Astrocyte of the spinal cord (primary cell): ENCODE measurements at regions not wholly inside any gene's neighbourhood (a gene's known extent, or its start where the extent isn't known, plus 50 kb on each side); places are given as distances from the start of the nearest gene placed in this dataset.

Experiments
- DNase-seq: peaks from one replicate; pipeline ENCODE4 v3.0.0; 2011; ENCODE audit warnings: low read depth, low spot score
- H3K4me3 ChIP-seq: 2 replicates; pipeline ENCODE4 v1.5.1; 2011; ENCODE audit warnings: low read depth, mild to moderate bottlenecking, low read length, moderate library complexity
- in situ Hi-C: cut with HindIII; loops from 2 replicates; pipeline ENCODE4 v1.10.0; 2017; ENCODE audit warnings: low sequenced_read_pairs
- TF ChIP-seq, protein P1 (sequence below): IDR thresholded peaks from 2 replicates; pipeline ENCODE4 v1.5.1; 2012; ENCODE audit warnings: low read depth, mild to moderate bottlenecking, low read length, inconsistent platforms

DNA sequence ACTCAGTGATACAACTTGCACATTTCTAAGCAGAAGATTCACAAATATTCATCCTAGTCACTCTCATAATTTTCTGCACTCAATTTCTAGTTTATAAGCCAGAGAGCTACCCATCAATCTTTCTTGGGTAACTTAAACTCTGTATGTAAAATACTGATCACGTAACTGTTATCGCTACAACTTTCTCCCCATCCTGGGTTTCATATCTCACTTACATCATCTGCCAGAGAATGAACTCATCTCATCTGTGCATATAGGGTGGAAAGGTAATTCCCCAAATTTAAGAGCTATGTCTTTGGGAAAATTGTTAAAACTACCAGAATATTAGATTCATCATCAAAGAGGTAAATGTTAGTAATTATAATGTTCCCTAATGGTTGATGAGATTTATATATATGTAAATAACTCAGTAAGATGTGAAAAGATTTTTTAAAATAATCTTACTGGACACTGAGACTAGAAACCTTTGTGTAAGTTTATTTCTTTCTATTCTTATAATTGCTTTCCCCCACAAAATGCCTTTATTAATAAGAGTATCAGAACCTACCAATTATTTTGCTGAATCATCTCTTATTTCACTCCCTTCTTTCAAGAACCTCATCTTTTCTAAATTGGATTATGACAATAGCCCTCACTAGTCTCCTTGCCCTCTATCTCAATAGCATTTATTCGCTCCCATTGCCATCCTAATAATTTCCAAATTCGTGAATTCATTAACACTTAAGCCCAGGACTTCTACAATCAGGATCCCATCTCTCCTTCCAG is 729.0 kb downstream of the EPHA4 start:
- no peak for DNase-seq
- TF ChIP-seq, protein P1, sequence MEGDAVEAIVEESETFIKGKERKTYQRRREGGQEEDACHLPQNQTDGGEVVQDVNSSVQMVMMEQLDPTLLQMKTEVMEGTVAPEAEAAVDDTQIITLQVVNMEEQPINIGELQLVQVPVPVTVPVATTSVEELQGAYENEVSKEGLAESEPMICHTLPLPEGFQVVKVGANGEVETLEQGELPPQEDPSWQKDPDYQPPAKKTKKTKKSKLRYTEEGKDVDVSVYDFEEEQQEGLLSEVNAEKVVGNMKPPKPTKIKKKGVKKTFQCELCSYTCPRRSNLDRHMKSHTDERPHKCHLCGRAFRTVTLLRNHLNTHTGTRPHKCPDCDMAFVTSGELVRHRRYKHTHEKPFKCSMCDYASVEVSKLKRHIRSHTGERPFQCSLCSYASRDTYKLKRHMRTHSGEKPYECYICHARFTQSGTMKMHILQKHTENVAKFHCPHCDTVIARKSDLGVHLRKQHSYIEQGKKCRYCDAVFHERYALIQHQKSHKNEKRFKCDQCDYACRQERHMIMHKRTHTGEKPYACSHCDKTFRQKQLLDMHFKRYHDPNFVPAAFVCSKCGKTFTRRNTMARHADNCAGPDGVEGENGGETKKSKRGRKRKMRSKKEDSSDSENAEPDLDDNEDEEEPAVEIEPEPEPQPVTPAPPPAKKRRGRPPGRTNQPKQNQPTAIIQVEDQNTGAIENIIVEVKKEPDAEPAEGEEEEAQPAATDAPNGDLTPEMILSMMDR: no peak
- in situ Hi-C loops: no loop called here
- H3K4me3 ChIP-seq: no peak overlapping the region

DNA sequence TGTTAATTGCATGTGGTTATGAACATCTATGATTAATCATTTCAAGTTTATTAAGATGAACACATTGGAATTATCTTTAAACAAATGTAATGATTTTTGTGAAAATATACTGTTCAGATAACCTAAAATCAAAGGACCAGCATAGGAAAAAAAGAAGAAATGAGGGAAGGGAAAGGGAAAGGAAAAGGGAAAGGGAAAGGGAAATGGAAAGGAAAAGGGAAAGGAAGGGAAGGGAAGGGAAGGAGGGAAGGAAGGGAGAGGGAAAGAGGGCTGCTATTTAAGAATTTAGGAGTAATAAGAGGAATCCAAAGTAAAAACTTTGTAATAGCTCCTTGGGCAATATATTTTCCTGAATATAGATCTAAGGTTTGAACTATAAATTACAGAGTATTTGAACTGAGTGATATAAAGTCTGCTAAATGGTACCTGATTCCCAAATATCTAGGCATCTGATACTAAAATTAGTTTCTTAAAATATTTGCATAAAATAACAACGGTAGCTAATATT is 726.3 kb downstream of the EPHA4 start:
- no peak for DNase-seq
- TF ChIP-seq, protein P1: no peak
- H3K4me3 ChIP-seq: no peak overlapping the region
- in situ Hi-C loops: no loop called here

DNA sequence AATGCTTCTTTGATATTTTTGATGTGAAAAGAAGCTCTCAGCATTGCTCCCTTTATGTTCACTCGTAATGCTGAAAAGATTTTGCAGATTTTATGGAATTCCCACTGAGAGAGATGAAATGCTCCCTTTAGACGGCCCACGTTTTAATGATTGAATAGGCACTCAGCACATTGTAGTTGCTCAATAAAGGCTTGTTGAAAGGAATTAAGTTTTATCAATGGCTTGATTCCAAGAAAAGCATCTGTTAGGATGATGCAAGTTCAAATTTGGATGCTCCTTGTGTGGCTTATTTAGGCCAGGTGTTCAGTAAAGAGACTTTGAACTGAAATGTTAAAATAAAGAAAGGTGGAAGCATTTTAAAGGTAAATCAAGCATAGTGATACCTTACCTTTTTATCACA is 725.1 kb downstream of the EPHA4 start:
- no peak overlapping the region for H3K4me3 ChIP-seq
- DNase-seq: peak; percentile 36
- in situ Hi-C loops: no loop called here
- TF ChIP-seq, protein P1: no peak

DNA sequence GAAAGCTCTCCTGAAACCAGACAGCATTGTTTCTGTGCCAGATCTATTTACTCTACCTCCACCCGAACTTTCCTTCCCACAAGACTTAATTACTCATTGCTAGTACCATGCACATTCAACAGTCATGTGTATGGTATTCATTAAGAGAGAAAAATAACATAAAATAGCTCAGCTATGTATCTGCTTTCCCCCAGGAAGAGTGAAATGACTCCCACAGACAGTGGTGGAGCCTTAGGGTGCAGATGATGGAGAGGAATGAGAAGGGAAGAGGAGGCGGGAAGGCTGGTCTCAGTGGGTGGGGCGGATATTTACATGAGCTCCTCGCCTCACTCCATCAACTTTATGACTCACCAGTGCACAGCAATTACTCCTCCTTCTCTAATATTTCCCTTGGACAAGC is 724.5 kb downstream of the EPHA4 start:
- H3K4me3 ChIP-seq: no peak overlapping the region
- in situ Hi-C loops: no loop called here
- DNase-seq: peak; percentile 86
- TF ChIP-seq, protein P1: no peak

DNA sequence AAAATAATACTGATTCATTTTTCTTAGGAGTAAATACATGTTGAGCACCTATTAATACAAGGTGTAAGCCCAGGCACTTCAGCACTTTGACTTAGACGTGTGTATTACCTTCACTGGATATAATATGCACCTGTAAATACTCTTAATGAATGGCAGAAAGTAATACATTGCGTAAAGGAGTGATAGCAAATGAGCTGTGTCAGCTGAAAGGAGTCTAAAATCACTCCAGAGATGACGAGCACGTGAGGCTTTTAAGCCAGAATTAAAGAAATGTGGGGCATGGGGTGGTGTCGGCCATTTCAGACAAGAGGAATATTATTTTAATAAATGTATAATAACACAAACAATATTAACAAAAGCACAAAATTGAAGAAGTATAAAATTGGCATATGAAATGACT is 722.7 kb downstream of the EPHA4 start:
- in situ Hi-C loops: no loop called here
- DNase-seq: no peak
- TF ChIP-seq, protein P1: no peak
- no peak overlapping the region for H3K4me3 ChIP-seq

DNA sequence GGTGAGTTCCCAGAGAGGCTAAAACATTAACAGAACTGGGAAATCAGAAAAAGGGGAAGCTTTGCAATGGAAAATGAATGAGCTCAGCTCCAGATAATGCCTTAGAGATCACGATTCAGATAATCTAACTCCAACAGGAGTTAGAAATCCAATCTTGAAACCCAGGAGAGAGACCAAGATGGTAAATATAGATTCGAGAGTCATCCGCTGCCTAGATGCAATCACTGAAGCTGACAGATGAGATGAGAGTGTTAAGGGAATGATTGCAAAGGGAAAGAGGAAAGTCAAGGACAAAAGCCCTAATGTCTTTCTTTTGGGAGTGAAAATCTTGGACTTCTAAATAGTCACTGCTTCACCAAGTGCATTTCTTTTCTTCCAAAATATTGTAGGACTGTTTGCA is 722.0 kb downstream of the EPHA4 start:
- TF ChIP-seq, protein P1: no peak
- in situ Hi-C loops: no loop called here
- no peak overlapping the region for H3K4me3 ChIP-seq
- DNase-seq: no peak
